Gastroesophageal sphincter (tissue), 4 donors: ENCODE measurements at regions not wholly inside any gene's neighbourhood (a gene's known extent, or its start where the extent isn't known, plus 50 kb on each side); places are given as distances from the start of the nearest gene placed in this dataset.

Experiments
- ATAC-seq: fragments of 150-250 bp; one replicate; pipeline ENCODE4 v1.9.1; 2016; ENCODE audit warnings: mild to moderate bottlenecking, moderate library complexity
- H3K27ac ChIP-seq, 4 donors: fragments of 200-600 bp; sonication (generic) in 3 of 4; 1 replicate in 3 of 4; 2 replicates in 1 of 4; pipeline ENCODE4 v1.5.1; 2016 to 2019
- H3K27me3 ChIP-seq: fragments of 200-600 bp; sonication (generic); one replicate; pipeline ENCODE4 v1.5.1; 2019
- H3K36me3 ChIP-seq, 2 donors: fragments of 200-600 bp; sonication (generic); one replicate each; pipeline ENCODE4 v1.5.1; 2019; ENCODE audit warnings: control low read depth in 1 of 2
- H3K4me1 ChIP-seq, 3 donors: fragments of 200-600 bp; sonication (generic); 1 replicate in 2 of 3; 2 replicates in 1 of 3; pipeline ENCODE4 v1.5.1; 2016 to 2019; ENCODE audit warnings: control low read depth in 2 of 3
- H3K4me3 ChIP-seq, 2 donors: fragments of 200-600 bp; sonication (generic); one replicate each; pipeline ENCODE4 v1.5.1; 2019; ENCODE audit warnings: mild to moderate bottlenecking in 1 of 2, moderate library complexity in 1 of 2
- H3K9me3 ChIP-seq, 3 donors: fragments of 200-600 bp; sonication (generic); one replicate each; pipeline ENCODE4 v1.5.1; 2017 to 2019; ENCODE audit warnings: control low read depth in 2 of 3
- EP300 ChIP-seq: sonication (generic); formaldehyde crosslinking; IDR thresholded peaks from one replicate; pipeline ENCODE4 v1.6.1; 2017; ENCODE audit warnings: antibody characterized with exemption, mild to moderate bottlenecking
- POLR2A ChIP-seq, 2 donors: fragments of 450-650 bp; IDR thresholded peaks; one replicate each; pipeline ENCODE4 v1.6.1; 2017; ENCODE audit warnings: antibody characterized with exemption in 2 of 2, mild to moderate bottlenecking in 2 of 2, moderate library complexity in 1 of 2
- POLR2AphosphoS5 ChIP-seq: sonication (generic); formaldehyde crosslinking; IDR thresholded peaks from one replicate; pipeline ENCODE4 v1.6.1; 2017; ENCODE audit warnings: antibody characterized with exemption
- WGBS, 2 donors: methylation state at CpG; one replicate each; pipeline ENCODE4 v1.1.5; 2018; ENCODE audit warnings: low coverage in 1 of 2; 5-methylcytosine and 5-hydroxymethylcytosine counted together
- TF ChIP-seq, protein P1 (sequence below), 4 experiments: fragments of 200-600 bp in 2 of 4; fragments of 450-650 bp in 2 of 4; sonication (generic) in 1 of 4; IDR thresholded peaks; one replicate each; pipeline ENCODE4 v1.5.1; 2017 to 2019; ENCODE audit warnings: antibody characterized with exemption in 4 of 4, mild to moderate bottlenecking in 2 of 4, moderate library complexity in 2 of 4

DNA sequence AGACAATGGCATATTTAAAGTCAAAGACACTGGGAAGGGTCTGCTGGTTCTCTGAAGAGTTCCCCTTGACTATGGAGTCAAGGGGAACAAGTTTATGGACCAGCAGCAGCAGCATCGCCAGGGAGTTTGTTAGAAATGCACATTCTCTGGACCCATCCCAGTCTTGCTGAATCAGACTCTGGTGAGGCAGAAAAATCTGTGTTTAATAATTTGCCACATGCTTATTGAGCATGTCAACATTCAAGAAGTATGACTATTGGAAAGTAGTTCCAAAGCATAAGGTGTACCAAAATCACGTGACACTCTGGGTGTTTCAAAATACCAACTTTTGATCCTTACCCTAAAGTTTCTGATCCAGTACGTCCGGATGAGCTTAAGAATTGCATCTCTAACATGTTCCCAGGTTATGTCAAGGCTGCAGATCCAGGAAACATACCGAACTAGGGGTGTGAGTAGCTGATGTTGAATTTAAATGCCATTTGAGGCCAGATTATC is 853.8 kb downstream of the TMEM182 start:
- no peaks in the 10 kb centered on the region for H3K36me3 ChIP-seq
- H3K4me3 ChIP-seq, result no peak overlapping the region
- no peak overlapping the region for H3K27ac ChIP-seq
- WGBS, 2 donors, result 82 to 85% methylated on average over 3 to 5 of the region's 5 CpGs
- no peak for ATAC-seq
- no peaks in the 10 kb centered on the region for H3K27me3 ChIP-seq
- H3K9me3 ChIP-seq, result peaks cover 0 to 11% (median 0%) of the 10 kb centered on the region in 3 donors
- no peak for TF ChIP-seq EP300
- no peak for TF ChIP-seq POLR2A (IDR thresholded peaks at IDR 0.05)
- TF ChIP-seq POLR2AphosphoS5, result no peak
- TF ChIP-seq, protein P1, sequence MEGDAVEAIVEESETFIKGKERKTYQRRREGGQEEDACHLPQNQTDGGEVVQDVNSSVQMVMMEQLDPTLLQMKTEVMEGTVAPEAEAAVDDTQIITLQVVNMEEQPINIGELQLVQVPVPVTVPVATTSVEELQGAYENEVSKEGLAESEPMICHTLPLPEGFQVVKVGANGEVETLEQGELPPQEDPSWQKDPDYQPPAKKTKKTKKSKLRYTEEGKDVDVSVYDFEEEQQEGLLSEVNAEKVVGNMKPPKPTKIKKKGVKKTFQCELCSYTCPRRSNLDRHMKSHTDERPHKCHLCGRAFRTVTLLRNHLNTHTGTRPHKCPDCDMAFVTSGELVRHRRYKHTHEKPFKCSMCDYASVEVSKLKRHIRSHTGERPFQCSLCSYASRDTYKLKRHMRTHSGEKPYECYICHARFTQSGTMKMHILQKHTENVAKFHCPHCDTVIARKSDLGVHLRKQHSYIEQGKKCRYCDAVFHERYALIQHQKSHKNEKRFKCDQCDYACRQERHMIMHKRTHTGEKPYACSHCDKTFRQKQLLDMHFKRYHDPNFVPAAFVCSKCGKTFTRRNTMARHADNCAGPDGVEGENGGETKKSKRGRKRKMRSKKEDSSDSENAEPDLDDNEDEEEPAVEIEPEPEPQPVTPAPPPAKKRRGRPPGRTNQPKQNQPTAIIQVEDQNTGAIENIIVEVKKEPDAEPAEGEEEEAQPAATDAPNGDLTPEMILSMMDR (IDR thresholded peaks at IDR 0.05), result no peak
- no peaks in the 10 kb centered on the region for H3K4me1 ChIP-seq

DNA sequence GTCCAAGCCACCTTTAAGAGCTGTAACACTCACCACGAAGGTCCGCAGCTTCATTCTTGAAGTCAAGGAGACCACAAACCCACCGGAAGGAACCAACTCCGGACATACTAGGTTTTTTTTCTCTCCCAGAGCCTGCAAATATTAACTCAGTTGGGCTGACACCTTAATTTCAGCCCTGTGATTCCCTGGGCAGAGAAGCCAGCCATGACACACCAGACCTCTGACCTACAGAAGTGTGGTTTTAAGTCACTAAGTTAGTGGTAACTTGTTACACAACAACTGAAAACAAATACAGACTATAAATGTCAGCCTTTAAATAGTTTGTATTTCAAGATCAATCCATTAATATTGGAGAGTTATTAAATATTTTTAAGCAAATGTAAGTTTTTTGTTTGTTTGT is 855.1 kb downstream of the TMEM182 start:
- Histone ChIP-seq H3K9me3 (peaks cover 0 to 23% (median 0%) of the 10 kb centered on the region in 3 donors), H3K36me3 (no peaks in the 10 kb centered on the region), H3K27ac (no peak overlapping the region), H3K4me3 (no peak overlapping the region), H3K27me3 (no peaks in the 10 kb centered on the region), H3K4me1 (no peaks in the 10 kb centered on the region)
- TF ChIP-seq EP300 (no peak), POLR2AphosphoS5 (no peak), POLR2A (IDR thresholded peaks at IDR 0.05) (no peak)
- TF ChIP-seq, protein P1 (IDR thresholded peaks at IDR 0.05), result no peak
- WGBS, 2 donors, result 80% methylated on average over 1 of the region's 4 CpGs; no CpG with 5 or more reads in 1 of the 2 donors
- no peak for ATAC-seq

- Histone ChIP-seq H3K9me3 (peaks cover 0 to 30% (median 0%) of the 10 kb centered on the region in 3 donors), H3K27me3 (no peaks in the 10 kb centered on the region), H3K27ac (no peak overlapping the region), H3K36me3 (no peaks in the 10 kb centered on the region), H3K4me1 (no peaks in the 10 kb centered on the region), H3K4me3 (no peak overlapping the region)
- TF ChIP-seq, protein P1 (IDR thresholded peaks at IDR 0.05), result no peak
- TF ChIP-seq POLR2AphosphoS5 (no peak), POLR2A (IDR thresholded peaks at IDR 0.05) (no peak), EP300 (no peak)
- WGBS, 2 donors, result 77 to 85% methylated on average over 2 of the region's 2 CpGs
- ATAC-seq, result no peak
Measured at GRCh38 chr2:103618112-103618511, 856.3 kb downstream of the TMEM182 start.

DNA sequence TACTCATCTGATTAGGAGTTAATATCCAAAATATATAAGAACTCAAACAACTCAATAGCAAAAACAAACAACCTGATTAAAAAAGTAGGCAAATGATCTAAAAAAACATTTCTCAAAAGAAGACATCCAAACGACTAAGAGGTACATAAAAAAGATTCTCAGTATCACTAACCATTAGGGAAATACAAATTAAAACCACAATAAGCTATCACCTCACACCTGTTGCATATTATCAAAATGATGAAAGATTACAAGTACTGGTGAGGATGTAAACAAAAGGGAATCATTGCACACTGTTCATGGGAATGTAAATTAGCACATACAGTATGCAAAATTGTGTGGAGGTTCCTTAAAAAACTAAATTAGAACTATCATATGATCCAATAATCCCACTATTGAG is 865.5 kb downstream of the TMEM182 start:
- H3K27me3 ChIP-seq, result no peaks in the 10 kb centered on the region
- H3K36me3 ChIP-seq, result no peaks in the 10 kb centered on the region
- H3K27ac ChIP-seq, result no peak overlapping the region
- no peak overlapping the region for H3K4me3 ChIP-seq
- peaks cover 0 to 17% (median 0%) of the 10 kb centered on the region in 3 donors for H3K9me3 ChIP-seq
- no peaks in the 10 kb centered on the region for H3K4me1 ChIP-seq
- WGBS, 2 donors, result 22 to 44% methylated on average over 1 of the region's 1 CpG
- TF ChIP-seq EP300, result no peak
- no peak for TF ChIP-seq POLR2AphosphoS5
- no peak for TF ChIP-seq POLR2A (IDR thresholded peaks at IDR 0.05)
- TF ChIP-seq, protein P1 (IDR thresholded peaks at IDR 0.05), result no peak
- ATAC-seq, result no peak

GRCh38 chr2:103638978-103639377 is 877.1 kb downstream of the TMEM182 start:
- Histone ChIP-seq H3K4me3 (no peak overlapping the region), H3K9me3 (no peaks in the 10 kb centered on the region), H3K27ac (no peak overlapping the region), H3K27me3 (no peaks in the 10 kb centered on the region), H3K4me1 (no peaks in the 10 kb centered on the region), H3K36me3 (no peaks in the 10 kb centered on the region)
- TF ChIP-seq POLR2AphosphoS5 (no peak), EP300 (no peak), POLR2A (IDR thresholded peaks at IDR 0.05) (no peak)
- TF ChIP-seq, protein P1 (IDR thresholded peaks at IDR 0.05), result no peak
- 3 to 18% methylated on average over 2 of the region's 2 CpGs for WGBS, 2 donors
- no peak for ATAC-seq
